ENCODE measurements at regions not wholly inside any gene's neighbourhood (a gene's known extent, or its start where the extent isn't known, plus 50 kb on each side); places are given as distances from the start of the nearest gene placed in this dataset.

GRCh38 chr11:31915867-31916266 lies 104.7 kb upstream of the PAX6 start:
- H3K4me3 ChIP-seq (ENCODE audit: low read depth, low read length) = no peak overlapping the region
- no peak for TF ChIP-seq CTCF (IDR thresholded peaks at IDR 0.05; ENCODE audit: low read depth, low read length, missing control alignments)
- DNase-seq (ENCODE audit: low read depth) = no peak

GRCh38 chr11:31913985-31914384 lies 102.9 kb upstream of the PAX6 start:
- no peak overlapping the region for H3K4me3 ChIP-seq (ENCODE audit: low read depth, low read length)
- no peak for DNase-seq (ENCODE audit: low read depth)
- TF ChIP-seq CTCF (IDR thresholded peaks at IDR 0.05; ENCODE audit: low read depth, low read length, missing control alignments) = no peak

- no peak overlapping the region for H3K4me3 ChIP-seq (ENCODE audit: low read depth, low read length)
- TF ChIP-seq CTCF (IDR thresholded peaks at IDR 0.05; ENCODE audit: low read depth, low read length, missing control alignments) = no peak
- no peak for DNase-seq (ENCODE audit: low read depth)
Observed at GRCh38 chr11:31912808-31913207, 101.7 kb upstream of the PAX6 start.

- no peak for DNase-seq (ENCODE audit: low read depth)
- no peak for TF ChIP-seq CTCF (IDR thresholded peaks at IDR 0.05; ENCODE audit: low read depth, low read length, missing control alignments)
- H3K4me3 ChIP-seq (ENCODE audit: low read depth, low read length) = no peak overlapping the region
Observed at GRCh38 chr11:31910950-31911576, 99.9 kb upstream of the PAX6 start.

GRCh38 chr11:31903225-31904074 lies 92.3 kb upstream of the PAX6 start:
- no peak for TF ChIP-seq CTCF (IDR thresholded peaks at IDR 0.05; ENCODE audit: low read depth, low read length, missing control alignments)
- H3K4me3 ChIP-seq (ENCODE audit: low read depth, low read length) = no peak overlapping the region
- no peak for DNase-seq (ENCODE audit: low read depth)

GRCh38 chr11:31902706-31903105 lies 91.6 kb upstream of the PAX6 start:
- DNase-seq (ENCODE audit: low read depth) = no peak

More at GRCh38 chr11:31902706-31903105, 91.6 kb upstream of the PAX6 start:
- H3K4me3 ChIP-seq (ENCODE audit: low read depth, low read length) = no peak overlapping the region
- TF ChIP-seq CTCF (IDR thresholded peaks at IDR 0.05; ENCODE audit: low read depth, low read length, missing control alignments) = no peak
